Uterus (tissue), 2 donors: ENCODE measurements at regions not wholly inside any gene's neighbourhood (a gene's known extent, or its start where the extent isn't known, plus 50 kb on each side); places are given as distances from the start of the nearest gene placed in this dataset.

ENCODE experiments used
- CTCF ChIP-seq, 4 experiments: fragments of 200-600 bp in 2 of 4; fragments of 450-650 bp in 2 of 4; sonication (generic) in 2 of 4; IDR thresholded peaks; one replicate each; pipeline ENCODE4 v1.5.1; 2016 to 2019; ENCODE audit warnings: antibody characterized with exemption in 4 of 4, mild to moderate bottlenecking in 2 of 4, moderate library complexity in 1 of 4
- POLR2A ChIP-seq, 2 donors: fragments of 450-650 bp; IDR thresholded peaks; one replicate each; pipeline ENCODE4 v1.6.1; 2016; ENCODE audit warnings: antibody characterized with exemption in 2 of 2, mild to moderate bottlenecking in 1 of 2, moderate library complexity in 1 of 2

- TF ChIP-seq CTCF (IDR thresholded peaks at IDR 0.05) (no peak), POLR2A (IDR thresholded peaks at IDR 0.05) (no peak)
Measured at GRCh38 chr6:44043479-44044153, 83.6 kb downstream of the MRPL14 start.
